Amniotic stem cell (primary cell): ENCODE measurements at regions not wholly inside any gene's neighbourhood (a gene's known extent, or its start where the extent isn't known, plus 50 kb on each side); places are given as distances from the start of the nearest gene placed in this dataset.
A peak's percentile ranks its signal among the peaks of the same experiment; 100 is the strongest.
"Not testable (repeated sequence)": the region's sequence is repeated elsewhere in the genome, so short reads cannot be mapped to it uniquely, and the experiment has no call there.

Source experiments
- DNase-seq: peaks from one replicate; lab custom pipeline; 2025; lab: John Stamatoyannopoulos, UW

DNA sequence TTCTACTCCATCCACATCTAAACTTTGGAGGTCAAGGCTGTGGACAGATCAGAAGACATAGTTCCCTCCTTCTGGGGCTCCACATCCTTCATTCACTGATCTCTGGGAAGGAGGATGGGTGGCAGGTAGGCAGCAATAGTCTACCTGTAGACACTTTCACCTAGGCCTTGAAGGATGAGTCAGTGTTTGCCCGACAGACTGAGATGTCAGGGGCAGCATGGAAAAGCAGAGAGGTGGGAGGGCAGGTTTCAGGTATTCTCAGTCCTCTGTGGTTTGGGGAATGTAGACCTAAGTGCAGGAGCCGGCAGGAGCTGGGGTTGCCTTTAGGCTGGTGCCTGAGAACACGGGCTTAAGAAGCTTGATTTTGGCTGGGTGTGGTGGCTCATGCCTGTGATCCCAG is 171.9 kb upstream of the ZNF267 start:
- DNase-seq = no peak

DNA sequence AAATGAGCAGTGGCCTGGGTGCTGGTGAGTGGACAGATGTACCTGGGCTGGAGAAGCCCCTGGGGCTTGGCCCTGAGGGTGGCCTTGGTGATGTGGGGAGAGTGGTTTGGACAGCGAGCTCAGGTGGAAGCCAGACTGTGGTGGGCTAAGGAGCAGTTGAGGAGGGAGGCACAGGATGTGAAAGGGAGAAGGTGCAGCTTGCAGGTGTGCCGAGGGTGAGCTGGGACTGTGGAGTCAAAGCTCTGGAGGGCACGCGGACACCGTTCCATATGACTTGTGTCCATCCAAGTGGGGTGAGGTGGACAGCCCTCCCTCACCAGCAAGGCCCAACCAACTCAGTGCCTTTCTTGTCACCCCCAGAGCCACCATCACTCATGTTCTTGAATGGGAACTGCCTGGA is 170.8 kb upstream of the ZNF267 start:
- no peak for DNase-seq

DNA sequence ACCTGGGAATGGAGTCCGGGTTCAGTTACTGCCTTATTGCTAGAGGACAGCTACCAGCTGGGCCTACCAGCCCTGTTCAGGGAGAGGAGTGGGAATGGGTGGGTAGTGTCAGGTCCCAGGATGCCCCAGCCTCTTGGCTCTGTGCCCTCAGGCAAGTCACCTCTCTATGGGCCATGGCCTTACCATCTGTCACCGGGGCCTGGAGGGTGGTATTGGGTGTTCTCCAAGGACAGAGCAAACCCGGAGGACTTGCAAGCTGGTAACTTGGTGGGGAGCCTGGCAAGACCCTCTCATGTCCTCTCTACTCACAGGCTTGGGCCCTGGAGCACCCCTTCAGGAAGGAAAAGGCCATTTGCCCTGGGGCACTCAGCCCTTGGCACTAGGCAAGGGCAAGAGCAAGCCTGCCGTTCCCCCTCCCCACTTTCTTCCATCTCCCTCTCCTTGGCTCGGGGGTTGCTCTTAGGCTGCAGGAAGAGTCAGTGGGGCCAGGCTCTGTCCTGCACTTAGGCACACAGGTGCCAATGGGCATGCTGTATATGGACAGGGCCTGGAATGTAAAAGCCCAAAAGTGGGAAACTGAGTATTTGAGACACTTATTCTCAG is 170.0 kb upstream of the ZNF267 start:
- no peak for DNase-seq

DNA sequence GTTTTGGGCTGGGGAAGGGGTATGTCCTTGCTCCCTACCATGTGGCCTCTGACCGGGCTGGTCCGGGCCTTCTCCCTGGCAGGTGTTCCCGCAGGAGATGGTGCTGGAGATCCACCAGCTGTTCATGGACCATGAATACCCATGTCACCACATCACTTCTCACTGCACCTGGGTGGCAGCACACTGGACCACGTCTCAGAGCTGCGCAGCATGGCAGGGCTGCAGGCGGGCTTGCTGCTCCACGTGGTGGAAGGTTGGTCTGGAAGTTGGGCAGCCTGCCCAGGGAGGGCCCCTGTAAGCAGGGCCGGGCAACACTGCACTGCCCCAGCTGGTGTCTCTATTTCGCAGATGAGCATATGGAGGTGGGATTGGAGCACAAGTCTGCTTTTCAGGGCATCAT is 169.5 kb upstream of the ZNF267 start:
- DNase-seq = no peak

DNA sequence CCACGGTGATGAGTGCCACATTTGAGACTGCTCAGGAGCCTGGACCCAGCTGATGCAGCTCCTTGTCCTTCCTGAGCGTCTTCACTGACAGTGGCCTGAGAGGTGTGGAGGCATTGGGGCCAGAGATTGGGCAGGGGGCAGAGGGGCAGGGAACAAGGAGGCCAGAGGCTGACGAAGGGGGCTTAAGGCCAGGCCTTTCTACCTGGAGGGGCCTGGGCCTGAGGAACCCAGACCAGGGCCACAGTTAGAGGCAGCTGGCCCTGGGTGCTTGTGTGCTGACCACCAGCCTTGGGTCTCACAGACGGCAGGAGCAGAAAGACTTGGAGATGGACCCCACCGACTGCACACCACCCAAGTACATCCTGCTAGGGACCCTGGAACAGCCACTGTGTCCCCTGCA is 168.2 kb upstream of the ZNF267 start:
- no peak for DNase-seq

DNA sequence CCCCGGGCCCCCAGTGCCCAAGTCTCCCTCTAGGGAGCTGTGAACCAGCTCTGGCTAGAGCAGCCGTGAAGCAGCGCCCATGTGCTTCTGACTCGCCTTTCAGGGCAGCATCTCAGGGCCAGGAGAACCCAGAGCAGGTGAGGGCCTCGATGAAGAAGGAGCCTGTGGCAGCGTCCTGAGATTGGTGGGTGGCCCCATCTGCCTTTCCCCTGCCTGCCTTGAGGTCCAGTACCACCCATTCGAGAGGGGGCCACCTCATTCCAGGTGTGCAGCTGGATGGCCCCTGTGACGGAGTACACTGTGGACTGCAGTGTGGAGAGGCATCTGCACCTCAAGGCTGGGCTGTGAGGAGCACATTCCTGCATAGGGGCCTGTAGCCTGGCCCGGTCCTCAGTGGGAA is 167.3 kb upstream of the ZNF267 start:
- DNase-seq = no peak

DNA sequence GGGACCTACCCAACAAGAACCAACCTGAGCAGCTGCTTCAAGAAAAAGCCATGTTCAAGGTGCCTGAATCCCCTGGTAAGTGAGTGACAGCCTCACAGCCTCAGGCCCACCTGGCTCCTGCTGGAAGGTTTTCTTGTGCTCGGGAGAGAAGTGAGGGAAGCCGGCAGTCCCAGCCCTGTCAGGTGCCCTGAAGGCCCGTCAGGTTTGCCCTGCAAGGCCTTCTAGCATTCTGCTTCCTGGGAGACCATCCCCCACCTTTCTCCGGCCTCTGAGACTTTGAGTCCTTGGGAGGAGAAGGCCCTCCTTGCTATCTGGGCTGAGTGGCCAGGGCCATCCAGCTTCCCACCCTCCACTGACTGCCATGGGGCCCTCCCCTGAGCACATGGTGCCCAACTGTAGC is 166.7 kb upstream of the ZNF267 start:
- no peak for DNase-seq

DNA sequence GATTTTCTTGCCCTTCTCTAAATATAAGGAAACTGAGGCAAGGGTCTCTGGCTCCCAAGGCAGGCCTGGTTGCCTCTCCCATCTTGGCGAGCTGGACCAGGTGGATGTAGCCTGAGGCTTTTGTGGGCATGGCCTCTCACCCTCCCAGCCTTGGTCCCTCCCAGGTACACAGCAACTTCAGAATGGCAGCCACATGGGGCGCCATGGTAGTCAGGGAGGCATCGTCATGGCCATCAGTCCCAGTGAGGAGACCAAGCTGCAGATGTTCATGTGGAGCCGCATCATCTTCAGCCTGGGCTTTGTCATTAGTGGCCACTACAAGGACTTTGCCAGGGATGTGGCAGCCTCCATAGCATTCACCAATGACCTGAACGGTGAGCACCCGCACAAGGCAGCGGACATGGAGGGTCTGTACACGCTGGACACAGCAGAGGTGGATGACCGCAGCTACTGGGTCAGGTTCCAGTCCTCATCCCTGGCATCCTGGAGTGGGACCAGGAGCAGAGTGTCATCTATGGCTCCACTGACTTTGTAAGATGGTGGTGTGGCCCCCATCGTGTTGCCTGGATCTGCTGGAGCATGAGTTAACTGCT is 165.8 kb upstream of the ZNF267 start:
- no peak for DNase-seq

DNA sequence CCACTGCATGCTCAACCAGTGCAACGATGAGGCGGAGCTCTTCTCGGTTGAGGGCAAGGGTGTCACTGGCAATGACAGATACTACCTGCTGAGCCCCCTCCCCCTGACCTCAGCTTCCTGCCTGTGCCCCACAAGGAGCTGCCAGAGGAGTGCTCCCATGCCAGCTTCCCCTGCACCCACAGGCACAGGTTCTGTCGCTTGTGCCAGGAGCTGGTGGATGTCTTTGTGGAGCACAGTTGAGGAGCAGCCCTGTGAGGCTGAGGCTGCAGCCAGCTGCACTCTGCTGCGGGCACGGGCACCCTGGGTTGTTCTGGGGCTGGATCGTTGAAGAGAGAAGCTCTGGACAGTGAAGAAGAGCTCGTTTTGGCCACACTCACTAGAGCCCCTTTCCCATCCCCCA is 165.3 kb upstream of the ZNF267 start:
- no peak for DNase-seq

DNA sequence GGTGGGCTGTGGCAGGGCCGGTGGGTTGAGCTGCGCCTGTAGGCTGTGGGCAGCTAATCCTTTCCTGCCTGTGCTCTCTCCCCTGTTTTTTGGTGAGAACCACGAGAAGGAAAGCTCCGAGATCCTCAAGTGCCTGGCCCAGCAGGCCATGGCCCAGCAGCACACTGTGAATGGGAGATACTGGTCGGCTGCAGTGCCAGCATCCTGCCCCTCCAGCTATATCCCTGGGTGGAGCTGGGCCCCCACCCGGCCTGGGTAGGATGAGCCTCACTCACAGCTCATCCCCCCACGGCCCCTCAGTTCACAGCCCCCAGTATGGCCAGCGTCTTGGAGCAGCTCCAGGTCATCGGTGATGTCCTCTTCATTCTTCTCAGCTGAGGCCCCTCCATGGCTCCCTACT is 164.4 kb upstream of the ZNF267 start:
- DNase-seq = no peak

DNA sequence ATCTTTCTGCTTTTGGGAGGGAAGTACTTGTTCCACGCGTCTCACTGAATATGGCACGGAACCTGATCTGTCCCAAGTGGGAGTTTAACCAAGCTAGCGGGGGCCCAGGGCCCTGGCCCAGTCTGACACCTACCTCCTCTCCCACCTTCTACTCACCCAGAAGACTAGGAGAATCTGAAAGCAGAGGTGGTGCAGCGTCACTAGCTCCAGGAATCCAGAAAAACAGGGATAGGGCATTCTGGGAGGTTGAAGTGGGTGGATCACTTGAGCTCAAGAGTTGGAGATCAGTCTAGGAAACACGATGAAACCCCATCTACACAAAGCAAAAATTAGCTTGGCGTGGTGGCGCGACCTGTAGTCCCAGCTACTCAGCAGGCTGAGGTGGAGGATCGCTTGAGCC is 163.5 kb upstream of the ZNF267 start:
- DNase-seq = no peak

DNA sequence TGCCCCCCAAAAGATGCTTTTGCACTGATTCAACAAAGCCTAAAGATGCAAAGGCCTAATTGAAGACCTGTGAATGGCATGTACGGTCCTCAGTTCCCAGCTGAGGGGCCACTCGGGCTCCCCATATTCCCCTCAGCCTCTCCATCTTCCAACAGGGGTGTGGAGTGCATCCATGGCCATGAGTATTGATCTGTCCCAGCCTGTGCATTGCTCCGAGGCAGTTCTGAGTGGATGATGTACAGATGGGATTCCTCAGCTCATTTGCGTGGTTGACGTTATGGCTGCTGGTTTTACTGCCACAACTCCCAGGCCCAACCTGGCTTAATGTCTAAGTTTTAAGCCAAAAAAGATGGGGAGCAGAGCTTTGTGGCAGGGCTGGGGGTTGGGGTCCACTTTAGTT is 162.7 kb upstream of the ZNF267 start:
- no peak for DNase-seq

DNA sequence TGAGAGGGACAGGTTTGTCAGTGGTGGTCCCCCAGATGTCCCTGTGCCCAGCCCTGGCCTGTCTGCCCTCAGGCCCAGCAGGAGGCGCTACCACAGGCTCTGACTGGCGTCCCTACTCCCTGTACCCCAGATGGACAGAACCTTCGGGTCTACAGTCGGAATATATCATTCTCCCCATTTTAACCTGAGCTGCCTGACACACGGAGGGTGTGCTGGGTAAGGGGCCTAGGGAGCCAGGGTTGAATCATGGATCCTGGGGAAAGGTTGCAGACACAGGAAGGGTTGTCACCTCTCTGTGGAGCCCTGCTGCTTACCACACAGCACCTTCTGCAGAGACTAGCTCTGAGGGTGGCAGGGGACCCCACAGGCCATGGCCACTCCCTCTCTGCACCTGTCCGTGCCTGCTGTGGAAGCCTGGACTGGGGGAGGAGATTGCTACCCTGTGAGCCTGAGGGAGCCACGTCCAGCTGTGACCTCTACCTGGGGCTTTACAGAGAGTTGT is 162.2 kb upstream of the ZNF267 start:
- no peak for DNase-seq

DNA sequence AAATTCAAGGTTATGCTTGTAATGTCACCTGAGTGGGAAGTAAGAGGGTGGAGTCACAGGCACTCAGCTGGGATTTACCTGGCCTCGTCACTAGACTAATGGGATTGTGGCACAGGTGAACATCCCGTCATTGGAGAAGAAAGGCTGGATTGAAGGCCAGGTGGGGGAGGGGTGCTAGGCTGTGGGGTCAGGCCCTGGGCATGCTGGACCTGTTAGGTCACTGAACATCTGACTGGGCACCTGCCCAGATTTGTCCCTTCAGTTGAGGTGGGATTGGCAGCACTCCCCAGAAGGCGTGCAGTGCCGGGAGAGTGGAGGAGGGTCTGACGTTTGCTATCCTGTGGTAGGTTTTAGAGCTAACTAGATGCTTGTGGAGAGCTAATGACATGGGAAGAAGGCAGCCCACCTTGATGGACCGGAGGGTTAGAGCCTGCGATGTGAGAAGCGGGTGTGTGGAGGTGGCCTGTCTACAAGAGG is 161.5 kb upstream of the ZNF267 start:
- no peak for DNase-seq

DNA sequence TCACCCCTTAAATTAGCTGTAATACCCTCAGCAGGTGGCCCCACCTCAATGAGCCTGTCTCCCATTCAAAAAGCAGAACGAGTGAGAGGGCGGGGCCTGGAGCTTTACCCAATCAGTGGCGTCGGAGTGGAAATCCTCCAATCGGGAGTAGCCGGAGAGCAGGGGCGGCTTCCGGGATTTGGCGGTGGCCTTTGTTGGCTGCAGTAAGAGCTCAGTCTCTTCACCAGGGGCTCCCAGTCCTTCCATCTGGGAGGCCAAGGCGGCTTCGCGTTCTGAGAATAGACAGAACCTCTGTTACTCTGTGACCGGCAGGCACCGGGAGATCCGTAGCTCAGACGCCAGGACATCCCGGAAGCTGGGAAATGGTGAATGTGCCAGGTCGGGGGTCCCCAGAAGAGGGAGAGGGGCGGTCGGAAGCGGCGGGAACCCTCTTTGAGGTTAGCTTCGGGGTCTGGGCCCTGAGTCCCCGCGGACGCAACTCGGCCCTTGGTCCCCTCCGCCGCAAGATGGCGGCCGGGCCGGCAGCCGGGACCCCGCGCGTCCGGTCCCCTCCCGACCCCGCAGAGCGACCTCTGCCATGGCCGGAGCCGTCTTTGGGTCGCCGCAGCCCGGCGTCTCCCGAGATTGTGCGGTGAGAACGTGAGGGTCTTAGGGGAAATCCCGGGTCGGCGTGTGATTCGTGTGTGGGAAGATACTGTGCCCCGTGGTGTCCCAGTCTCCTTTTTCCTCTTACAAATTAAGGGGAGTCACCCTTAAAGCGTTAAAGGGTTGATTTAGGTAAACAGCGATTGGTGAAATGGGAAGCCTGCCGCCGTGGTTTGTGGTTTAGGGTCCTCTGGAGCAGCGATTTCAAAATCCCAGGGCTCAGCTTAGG is 160.3 kb upstream of the ZNF267 start:
- peak; percentile 91 for DNase-seq

DNA sequence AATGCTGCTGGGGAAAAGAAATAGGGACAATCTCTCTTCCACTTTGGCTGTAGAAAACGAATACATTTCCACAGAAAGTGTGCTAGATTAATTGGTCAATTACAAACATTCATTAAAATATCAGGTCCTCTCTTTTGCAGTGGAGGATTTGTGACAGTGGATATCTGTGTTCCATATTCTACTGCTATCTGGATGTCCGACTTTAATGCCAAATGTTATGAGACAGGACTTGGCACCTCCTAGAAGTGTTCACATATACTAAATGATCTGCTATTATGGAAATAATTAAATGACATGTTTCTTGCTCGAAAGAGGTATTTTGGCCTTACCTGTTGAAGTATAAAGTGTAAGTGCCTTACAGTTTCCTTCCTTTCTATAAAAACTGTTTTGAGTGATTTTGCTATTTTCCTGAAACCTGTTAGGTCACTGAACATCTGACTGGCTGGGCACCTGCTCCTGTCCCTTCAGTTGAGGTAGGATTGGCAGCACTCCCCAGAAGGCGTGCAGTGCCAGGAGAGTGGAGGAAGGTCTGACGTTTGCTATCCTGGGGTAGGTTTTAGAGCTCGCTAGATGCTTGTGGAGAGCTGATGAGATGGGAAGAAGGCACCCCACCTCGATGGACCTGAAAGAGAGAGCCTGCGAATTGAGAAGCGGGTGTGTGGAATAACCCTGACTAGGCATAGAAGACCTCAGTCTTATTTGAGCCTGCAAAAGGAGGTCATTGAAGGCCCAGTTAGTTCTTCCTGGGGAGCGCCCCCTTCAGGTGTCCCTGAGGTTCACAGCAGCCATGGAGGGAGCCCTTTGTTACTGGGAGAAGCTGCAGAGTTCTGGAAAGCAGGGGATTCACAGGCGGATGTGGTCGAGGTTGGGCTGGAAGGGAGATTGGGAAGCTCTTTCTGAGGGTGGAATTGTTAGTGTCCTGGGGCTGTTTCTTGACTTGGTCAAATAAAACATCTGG is 159.4 kb upstream of the ZNF267 start:
- DNase-seq = no peak

DNA sequence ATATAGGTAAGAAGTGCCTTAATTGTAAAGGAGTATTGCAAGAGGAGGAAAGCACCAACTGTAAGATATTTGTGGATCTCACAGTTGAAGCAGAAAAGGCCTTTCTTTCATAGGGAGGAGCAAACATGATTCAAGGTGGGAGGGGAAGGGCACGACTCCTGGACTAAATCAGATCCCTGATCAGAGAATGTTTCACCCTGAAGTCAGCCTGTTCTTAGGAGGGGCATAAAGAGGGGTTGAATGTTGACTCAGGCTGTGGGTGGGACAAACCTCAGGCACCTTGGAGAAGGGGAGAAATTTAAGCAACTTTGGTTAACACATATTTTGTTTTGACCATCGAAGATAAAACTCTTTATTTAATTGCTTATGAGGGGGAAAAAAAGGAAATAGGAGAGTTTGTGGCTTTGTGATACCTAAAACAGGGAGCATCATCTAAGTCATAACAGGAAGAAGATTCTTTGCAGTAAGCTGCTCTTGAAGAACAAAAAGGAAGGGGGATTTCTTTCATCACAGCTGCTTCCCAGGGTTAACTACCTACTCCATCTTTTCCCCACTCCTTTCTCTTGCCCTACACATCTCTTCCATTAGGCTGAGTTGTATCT is 158.6 kb upstream of the ZNF267 start:
- DNase-seq = no peak

DNA sequence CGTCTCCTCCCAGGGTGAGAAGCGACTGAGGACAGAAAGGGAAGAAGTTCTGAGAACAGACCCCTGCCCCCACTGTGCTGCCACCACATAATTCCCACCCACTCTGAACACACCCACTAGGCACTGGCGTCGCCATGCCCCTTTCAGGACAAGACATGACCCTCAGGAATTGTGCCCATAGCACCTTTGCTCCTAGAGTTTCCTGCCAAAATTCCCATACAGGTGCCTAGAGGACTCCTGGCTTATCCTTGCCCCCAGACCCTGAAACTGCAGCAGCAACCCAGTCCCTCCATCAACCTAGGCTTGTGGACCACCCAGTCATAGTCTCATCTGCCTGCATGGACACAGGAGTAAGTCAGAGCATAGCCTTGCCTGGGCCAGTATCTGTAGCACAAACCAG is 157.7 kb upstream of the ZNF267 start:
- DNase-seq = no peak

DNA sequence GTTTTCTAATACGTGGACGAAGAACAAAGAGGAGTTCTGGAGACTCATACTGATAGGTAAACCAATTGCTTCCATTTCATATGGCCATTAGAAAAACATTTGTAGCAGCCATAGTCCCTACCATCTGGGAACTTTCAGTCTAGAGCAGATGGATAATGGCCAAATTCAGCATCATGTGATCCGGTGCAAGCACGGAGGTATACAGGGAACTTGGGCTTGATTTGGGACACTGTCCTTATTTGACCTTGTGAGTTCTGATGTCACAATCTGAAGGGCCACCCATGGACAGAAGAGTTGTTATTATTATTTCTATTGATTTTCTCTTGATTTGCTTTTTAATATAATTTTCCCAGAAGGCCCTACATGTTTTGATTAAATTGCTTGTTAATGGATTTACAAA is 154.6 kb upstream of the ZNF267 start:
- DNase-seq = no peak

DNA sequence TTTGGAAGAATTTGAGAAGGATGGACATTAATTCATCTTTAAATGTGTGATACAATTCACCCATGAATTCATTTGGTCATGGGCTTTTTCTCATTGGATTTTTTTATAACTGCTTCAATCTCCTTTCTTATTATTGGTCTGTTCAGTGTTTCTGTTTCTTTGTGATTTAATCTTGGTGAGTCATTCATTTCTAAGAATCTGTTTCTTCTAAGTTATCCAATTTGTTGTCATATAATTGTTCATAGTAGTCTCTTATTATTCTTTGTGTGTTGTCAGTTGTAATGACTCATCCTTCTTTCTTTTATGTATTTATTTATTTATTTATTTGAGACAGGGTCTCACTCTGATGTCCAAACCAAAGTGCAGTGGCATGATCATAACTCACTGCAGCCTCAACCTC is 146.1 kb upstream of the ZNF267 start:
- no peak for DNase-seq

DNA sequence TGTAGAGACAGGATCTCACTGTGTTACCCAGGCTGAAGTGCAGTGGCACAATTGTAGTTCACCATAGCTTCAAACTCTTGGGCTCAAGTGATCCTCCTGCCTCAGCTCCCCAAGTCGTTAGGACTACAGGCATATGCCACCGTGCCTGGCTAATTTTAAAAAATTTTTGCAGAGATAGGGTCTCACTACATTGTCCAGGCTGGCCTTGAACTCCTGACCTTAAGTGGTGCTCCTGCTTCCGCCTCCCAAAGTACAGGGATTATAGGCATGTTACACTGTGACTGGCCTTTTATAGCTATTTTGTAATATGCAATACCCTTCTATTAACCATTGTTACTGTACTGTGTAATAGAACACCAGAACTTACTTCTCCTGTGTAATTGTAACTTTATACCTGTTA is 139.3 kb upstream of the ZNF267 start:
- DNase-seq = no peak

DNA sequence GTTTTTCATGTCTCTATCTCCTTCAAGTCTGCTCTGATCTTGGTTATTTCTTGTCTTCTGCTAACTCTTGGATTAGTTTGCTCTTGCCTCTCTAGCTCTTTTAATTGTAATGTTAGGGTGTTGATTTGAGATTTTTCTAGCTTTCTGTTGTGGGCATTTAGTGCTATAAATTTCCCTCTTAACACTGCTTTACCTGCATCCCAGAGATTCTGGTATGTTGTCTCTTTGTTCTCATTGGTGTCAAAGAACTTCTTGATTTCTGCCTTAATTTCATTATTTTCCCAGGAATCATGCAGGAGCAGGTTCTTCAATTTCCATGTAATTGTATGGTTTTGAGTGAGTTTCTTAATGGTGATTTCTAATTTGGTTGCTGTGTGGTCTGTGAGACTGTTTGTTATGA is 128.5 kb upstream of the ZNF267 start:
- DNase-seq = not testable (repeated sequence)
